ENCODE measurements at regions not wholly inside any gene's neighbourhood (a gene's known extent, or its start where the extent isn't known, plus 50 kb on each side); places are given as distances from the start of the nearest gene placed in this dataset.

DNA sequence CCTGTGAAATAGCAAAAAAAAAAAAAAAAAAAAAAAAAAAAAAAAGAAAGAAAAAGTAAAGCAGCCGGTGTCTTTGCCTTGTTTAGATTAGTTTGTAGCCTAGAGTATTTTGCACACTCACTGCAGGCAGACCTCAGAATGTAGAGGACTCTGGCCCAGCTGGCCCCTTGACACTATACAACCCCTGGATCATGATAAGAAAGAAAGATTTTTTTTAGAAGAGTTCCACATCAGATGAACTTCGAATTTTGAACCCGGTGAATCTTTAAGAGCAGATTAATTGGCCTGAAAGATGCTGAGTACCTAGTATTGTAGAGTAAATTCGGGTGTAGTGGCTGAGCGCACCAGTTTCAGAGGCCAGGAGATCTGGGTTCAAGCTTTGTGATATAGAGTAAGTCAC, 727.7 kb upstream of the GOLIM4 start:
- H3K9me2 ChIP-seq (replicated peaks; ENCODE audit: insufficient read depth, low read length) = no peaks in the 10 kb centered on the region
- no peak overlapping the region for H2AFZ ChIP-seq (ENCODE audit: low read length)
- no peak overlapping the region for H3K9ac ChIP-seq (ENCODE audit: low read length)
- DNase-seq = no peak
- TF ChIP-seq EZH2 (optimal IDR thresholded peaks at IDR 0.05; ENCODE audit: low read depth, low read length) (no peak), EZH2phosphoT487 (IDR thresholded peaks at IDR 0.05; ENCODE audit: low read length) (no peak)
- TF ChIP-seq, protein P1, sequence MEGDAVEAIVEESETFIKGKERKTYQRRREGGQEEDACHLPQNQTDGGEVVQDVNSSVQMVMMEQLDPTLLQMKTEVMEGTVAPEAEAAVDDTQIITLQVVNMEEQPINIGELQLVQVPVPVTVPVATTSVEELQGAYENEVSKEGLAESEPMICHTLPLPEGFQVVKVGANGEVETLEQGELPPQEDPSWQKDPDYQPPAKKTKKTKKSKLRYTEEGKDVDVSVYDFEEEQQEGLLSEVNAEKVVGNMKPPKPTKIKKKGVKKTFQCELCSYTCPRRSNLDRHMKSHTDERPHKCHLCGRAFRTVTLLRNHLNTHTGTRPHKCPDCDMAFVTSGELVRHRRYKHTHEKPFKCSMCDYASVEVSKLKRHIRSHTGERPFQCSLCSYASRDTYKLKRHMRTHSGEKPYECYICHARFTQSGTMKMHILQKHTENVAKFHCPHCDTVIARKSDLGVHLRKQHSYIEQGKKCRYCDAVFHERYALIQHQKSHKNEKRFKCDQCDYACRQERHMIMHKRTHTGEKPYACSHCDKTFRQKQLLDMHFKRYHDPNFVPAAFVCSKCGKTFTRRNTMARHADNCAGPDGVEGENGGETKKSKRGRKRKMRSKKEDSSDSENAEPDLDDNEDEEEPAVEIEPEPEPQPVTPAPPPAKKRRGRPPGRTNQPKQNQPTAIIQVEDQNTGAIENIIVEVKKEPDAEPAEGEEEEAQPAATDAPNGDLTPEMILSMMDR (IDR thresholded peaks at IDR 0.05; ENCODE audit: low read length) = no peak
- H3K79me2 ChIP-seq (ENCODE audit: low read length) = no peaks in the 10 kb centered on the region
- H3F3A ChIP-seq (ENCODE audit: insufficient read depth, low read length) = no peaks in the 10 kb centered on the region
- no peak overlapping the region for H3K27ac ChIP-seq (ENCODE audit: low read length)
- no peak overlapping the region for H3K4me3 ChIP-seq (ENCODE audit: low read length)
- no peaks in the 10 kb centered on the region for H3K36me3 ChIP-seq (replicated peaks; ENCODE audit: insufficient read depth, low read length)
- H3K9me3 ChIP-seq (replicated peaks; ENCODE audit: insufficient read depth, low read length) = no peaks in the 10 kb centered on the region
- H3K4me1 ChIP-seq (ENCODE audit: low read length) = peaks cover 9% of the 10 kb centered on the region; the same call in 1 of the 2 replicates
- no peak overlapping the region for H3K4me2 ChIP-seq (ENCODE audit: low read depth, low read length)
- no peaks in the 10 kb centered on the region for H3K27me3 ChIP-seq (replicated peaks; ENCODE audit: insufficient read depth, low read length)
- no peaks in the 10 kb centered on the region for H4K20me1 ChIP-seq (ENCODE audit: insufficient read depth, low read length)

DNA sequence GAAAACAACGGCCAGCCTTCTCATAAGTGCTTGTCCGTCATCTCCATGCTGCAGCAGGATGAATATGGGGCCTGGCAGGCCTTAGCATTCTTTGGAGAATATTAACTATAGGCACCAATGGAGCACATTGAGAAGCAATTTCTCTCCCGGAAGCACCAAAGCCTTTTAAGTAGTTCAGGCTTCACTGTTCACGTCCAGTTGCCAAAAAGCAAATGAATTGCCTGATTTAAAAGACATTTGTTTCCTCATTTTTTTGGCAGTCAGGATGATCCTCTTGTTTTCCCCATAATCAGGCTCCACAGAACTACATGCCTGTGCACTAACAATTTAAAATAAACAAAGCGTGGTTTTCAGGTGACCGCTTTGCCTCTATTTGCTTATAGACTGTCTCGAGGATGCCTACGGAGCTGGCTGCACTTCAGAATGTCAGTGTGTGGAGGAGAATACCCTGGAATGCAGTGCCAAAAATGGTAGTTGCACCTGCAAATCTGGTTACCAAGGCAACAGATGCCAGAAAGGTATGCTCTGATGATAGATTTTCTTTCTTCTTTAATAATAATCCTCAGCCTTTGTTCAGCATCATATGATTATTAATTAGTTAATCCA, 725.2 kb upstream of the GOLIM4 start:
- no peaks in the 10 kb centered on the region for H3K9me2 ChIP-seq (replicated peaks; ENCODE audit: insufficient read depth, low read length)
- no peaks in the 10 kb centered on the region for H3K36me3 ChIP-seq (replicated peaks; ENCODE audit: insufficient read depth, low read length)
- H3K4me1 ChIP-seq (ENCODE audit: low read length) = peaks cover 9% of the 10 kb centered on the region; the same call in 1 of the 2 replicates
- TF ChIP-seq, protein P1 (IDR thresholded peaks at IDR 0.05; ENCODE audit: low read length) = no peak
- no peak for TF ChIP-seq EZH2 (optimal IDR thresholded peaks at IDR 0.05; ENCODE audit: low read depth, low read length)
- no peak for TF ChIP-seq EZH2phosphoT487 (IDR thresholded peaks at IDR 0.05; ENCODE audit: low read length)
- DNase-seq = no peak
- H2AFZ ChIP-seq (ENCODE audit: low read length) = no peak overlapping the region
- no peaks in the 10 kb centered on the region for H4K20me1 ChIP-seq (ENCODE audit: insufficient read depth, low read length)
- H3K27me3 ChIP-seq (replicated peaks; ENCODE audit: insufficient read depth, low read length) = no peaks in the 10 kb centered on the region
- H3K4me3 ChIP-seq (ENCODE audit: low read length) = no peak overlapping the region
- no peak overlapping the region for H3K27ac ChIP-seq (ENCODE audit: low read length)
- H3K79me2 ChIP-seq (ENCODE audit: low read length) = no peaks in the 10 kb centered on the region
- H3F3A ChIP-seq (ENCODE audit: insufficient read depth, low read length) = no peaks in the 10 kb centered on the region
- H3K9me3 ChIP-seq (replicated peaks; ENCODE audit: insufficient read depth, low read length) = no peaks in the 10 kb centered on the region
- no peak overlapping the region for H3K9ac ChIP-seq (ENCODE audit: low read length)
- no peak overlapping the region for H3K4me2 ChIP-seq (ENCODE audit: low read depth, low read length)

DNA sequence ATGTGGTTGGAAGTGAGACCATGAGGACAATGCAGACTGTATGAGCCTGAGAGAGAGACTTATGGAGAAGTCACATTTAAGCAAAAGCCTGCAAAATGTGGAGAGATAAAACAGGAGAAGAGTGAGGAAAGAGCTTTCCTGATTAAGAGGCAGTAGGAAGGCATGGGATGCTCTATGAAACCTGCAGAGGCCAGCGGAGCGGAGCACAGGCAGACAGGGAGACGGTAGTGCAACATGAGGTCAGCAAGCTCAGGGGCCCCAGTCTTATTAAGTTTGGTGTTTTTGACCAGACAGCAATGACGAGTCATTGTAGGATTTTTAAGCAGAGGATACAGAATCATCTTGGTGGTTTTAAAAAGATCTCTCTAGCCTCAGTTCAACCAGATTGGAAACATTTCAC, 721.5 kb upstream of the GOLIM4 start:
- no peaks in the 10 kb centered on the region for H3K9me3 ChIP-seq (replicated peaks; ENCODE audit: insufficient read depth, low read length)
- H3K4me2 ChIP-seq (ENCODE audit: low read depth, low read length) = no peak overlapping the region
- H3K4me3 ChIP-seq (ENCODE audit: low read length) = no peak overlapping the region
- TF ChIP-seq, protein P1 (IDR thresholded peaks at IDR 0.05; ENCODE audit: low read length) = no peak
- H2AFZ ChIP-seq (ENCODE audit: low read length) = no peak overlapping the region
- no peaks in the 10 kb centered on the region for H3F3A ChIP-seq (ENCODE audit: insufficient read depth, low read length)
- H3K27me3 ChIP-seq (replicated peaks; ENCODE audit: insufficient read depth, low read length) = no peaks in the 10 kb centered on the region
- DNase-seq = no peak
- H3K27ac ChIP-seq (ENCODE audit: low read length) = no peak overlapping the region
- no peaks in the 10 kb centered on the region for H3K9me2 ChIP-seq (replicated peaks; ENCODE audit: insufficient read depth, low read length)
- H3K9ac ChIP-seq (ENCODE audit: low read length) = no peak overlapping the region
- no peaks in the 10 kb centered on the region for H3K4me1 ChIP-seq (ENCODE audit: low read length)
- H4K20me1 ChIP-seq (ENCODE audit: insufficient read depth, low read length) = no peaks in the 10 kb centered on the region
- no peaks in the 10 kb centered on the region for H3K79me2 ChIP-seq (ENCODE audit: low read length)
- no peaks in the 10 kb centered on the region for H3K36me3 ChIP-seq (replicated peaks; ENCODE audit: insufficient read depth, low read length)

Data from MM.1S (cell line).